SK-N-SH treated with all-trans-retinoic acid at 6 μM for 48 hours (cell line): ENCODE measurements at regions not wholly inside any gene's neighbourhood (a gene's known extent, or its start where the extent isn't known, plus 50 kb on each side); places are given as distances from the start of the nearest gene placed in this dataset.

Experiments used
- OSR1 ChIP-seq: fragments of 250-450 bp; sonication (Bioruptor Pico); IDR thresholded peaks from 2 replicates; pipeline ENCODE4 v1.8.0; 2022; ENCODE audit warnings: moderate library complexity, mild to moderate bottlenecking, inconsistent platforms
- TOX ChIP-seq: fragments of 250-450 bp; sonication (Bioruptor Pico); IDR thresholded peaks from 2 replicates; pipeline ENCODE4 v1.8.0; 2021; ENCODE audit warnings: mild to moderate bottlenecking, moderate library complexity, borderline replicate concordance
- ZFP3 ChIP-seq: fragments of 250-450 bp; sonication (Bioruptor Pico); IDR thresholded peaks from 2 replicates; pipeline ENCODE4 v1.5.0; 2020; ENCODE audit warnings: mild to moderate bottlenecking, moderate library complexity
- ZFP30 ChIP-seq: fragments of 450-650 bp; formaldehyde crosslinking; IDR thresholded peaks from 2 replicates; pipeline ENCODE4 v1.5.0; 2022; ENCODE audit warnings: mild to moderate bottlenecking, moderate library complexity
- ZNF70 ChIP-seq: fragments of 450-650 bp; formaldehyde crosslinking; IDR thresholded peaks from 2 replicates; pipeline ENCODE4 v1.5.0; 2020; ENCODE audit warnings: mild to moderate bottlenecking, moderate library complexity
- TF ChIP-seq, protein P1 (sequence below): fragments of 250-450 bp; sonication (Bioruptor Pico); IDR thresholded peaks from 2 replicates; pipeline ENCODE4 v1.8.0; 2020; ENCODE audit warnings: mild to moderate bottlenecking, moderate library complexity, borderline replicate concordance
- TF ChIP-seq, protein P2 (sequence below): fragments of 250-450 bp; sonication (Bioruptor Pico); IDR thresholded peaks from 2 replicates; pipeline ENCODE4 v1.5.0; 2020; ENCODE audit warnings: mild to moderate bottlenecking, moderate library complexity

DNA sequence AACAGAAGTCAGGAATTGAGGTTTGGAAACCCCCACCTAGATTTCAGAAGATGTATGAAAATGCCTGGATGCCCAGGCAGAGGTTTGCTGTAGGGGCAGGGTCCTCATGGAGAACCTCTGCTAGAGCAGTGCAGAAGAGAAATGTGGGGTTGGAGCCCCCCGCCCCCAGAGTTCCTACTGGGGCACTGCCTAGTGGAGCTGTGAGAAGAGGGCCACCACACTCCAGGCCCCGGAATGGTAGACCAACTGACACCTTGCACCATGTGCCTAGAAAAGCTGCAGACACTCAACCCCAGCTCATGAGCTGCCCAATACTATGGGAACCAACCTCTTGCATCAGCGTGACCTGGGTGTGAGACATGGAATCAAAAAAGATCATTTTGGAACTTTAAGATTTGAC is 967.0 kb upstream of the NRXN1 start:
- TF ChIP-seq, protein P1, sequence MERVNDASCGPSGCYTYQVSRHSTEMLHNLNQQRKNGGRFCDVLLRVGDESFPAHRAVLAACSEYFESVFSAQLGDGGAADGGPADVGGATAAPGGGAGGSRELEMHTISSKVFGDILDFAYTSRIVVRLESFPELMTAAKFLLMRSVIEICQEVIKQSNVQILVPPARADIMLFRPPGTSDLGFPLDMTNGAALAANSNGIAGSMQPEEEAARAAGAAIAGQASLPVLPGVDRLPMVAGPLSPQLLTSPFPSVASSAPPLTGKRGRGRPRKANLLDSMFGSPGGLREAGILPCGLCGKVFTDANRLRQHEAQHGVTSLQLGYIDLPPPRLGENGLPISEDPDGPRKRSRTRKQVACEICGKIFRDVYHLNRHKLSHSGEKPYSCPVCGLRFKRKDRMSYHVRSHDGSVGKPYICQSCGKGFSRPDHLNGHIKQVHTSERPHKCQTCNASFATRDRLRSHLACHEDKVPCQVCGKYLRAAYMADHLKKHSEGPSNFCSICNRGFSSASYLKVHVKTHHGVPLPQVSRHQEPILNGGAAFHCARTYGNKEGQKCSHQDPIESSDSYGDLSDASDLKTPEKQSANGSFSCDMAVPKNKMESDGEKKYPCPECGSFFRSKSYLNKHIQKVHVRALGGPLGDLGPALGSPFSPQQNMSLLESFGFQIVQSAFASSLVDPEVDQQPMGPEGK (CRISPR knock-in tag) = no peak
- TF ChIP-seq TOX (CRISPR knock-in tag) = no peak
- TF ChIP-seq ZFP30 = no peak
- TF ChIP-seq ZFP3 (CRISPR knock-in tag) = no peak
- no peak for TF ChIP-seq OSR1 (CRISPR knock-in tag)
- TF ChIP-seq, protein P2, sequence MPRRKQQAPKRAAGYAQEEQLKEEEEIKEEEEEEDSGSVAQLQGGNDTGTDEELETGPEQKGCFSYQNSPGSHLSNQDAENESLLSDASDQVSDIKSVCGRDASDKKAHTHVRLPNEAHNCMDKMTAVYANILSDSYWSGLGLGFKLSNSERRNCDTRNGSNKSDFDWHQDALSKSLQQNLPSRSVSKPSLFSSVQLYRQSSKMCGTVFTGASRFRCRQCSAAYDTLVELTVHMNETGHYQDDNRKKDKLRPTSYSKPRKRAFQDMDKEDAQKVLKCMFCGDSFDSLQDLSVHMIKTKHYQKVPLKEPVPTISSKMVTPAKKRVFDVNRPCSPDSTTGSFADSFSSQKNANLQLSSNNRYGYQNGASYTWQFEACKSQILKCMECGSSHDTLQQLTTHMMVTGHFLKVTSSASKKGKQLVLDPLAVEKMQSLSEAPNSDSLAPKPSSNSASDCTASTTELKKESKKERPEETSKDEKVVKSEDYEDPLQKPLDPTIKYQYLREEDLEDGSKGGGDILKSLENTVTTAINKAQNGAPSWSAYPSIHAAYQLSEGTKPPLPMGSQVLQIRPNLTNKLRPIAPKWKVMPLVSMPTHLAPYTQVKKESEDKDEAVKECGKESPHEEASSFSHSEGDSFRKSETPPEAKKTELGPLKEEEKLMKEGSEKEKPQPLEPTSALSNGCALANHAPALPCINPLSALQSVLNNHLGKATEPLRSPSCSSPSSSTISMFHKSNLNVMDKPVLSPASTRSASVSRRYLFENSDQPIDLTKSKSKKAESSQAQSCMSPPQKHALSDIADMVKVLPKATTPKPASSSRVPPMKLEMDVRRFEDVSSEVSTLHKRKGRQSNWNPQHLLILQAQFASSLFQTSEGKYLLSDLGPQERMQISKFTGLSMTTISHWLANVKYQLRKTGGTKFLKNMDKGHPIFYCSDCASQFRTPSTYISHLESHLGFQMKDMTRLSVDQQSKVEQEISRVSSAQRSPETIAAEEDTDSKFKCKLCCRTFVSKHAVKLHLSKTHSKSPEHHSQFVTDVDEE (CRISPR knock-in tag) = no peak
- TF ChIP-seq ZNF70 (CRISPR knock-in tag) = no peak
